HG03139 (cell line): ENCODE measurements at regions not wholly inside any gene's neighbourhood (a gene's known extent, or its start where the extent isn't known, plus 50 kb on each side); places are given as distances from the start of the nearest gene placed in this dataset.
"Not testable (repeated sequence)": the region's sequence is repeated elsewhere in the genome, so short reads cannot be mapped to it uniquely, and the experiment has no call there.

Experiments used
- ATAC-seq: cut with Tn5 transposase; IDR thresholded peaks from one replicate; pipeline ENCODE4 v1.9.1; 2021; ENCODE audit not compliant: unreplicated experiment

DNA sequence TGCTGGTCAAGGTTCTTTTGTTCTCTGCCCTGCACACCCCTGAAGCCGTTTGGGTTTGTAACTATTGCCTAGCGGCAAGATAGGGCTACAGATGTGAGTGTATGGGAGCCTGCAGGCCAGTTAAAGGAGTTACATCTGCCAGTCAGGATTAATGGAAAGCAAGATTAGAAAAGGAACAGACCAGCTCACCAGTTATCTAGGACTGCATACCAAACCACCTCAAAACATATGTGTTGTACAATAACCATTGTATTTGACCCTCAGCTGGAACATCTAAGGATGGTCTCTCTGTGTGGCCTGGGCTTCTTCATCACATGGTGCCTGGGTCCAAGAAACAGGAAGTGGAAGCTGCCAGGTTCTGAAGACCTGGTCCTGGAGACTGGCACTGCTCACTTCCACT, 52.5 kb upstream of the FBXO28 start:
- ATAC-seq, result no peak

- no peak for ATAC-seq
Measured at GRCh38 chr1:224059897-224060427, 53.9 kb upstream of the FBXO28 start.

DNA sequence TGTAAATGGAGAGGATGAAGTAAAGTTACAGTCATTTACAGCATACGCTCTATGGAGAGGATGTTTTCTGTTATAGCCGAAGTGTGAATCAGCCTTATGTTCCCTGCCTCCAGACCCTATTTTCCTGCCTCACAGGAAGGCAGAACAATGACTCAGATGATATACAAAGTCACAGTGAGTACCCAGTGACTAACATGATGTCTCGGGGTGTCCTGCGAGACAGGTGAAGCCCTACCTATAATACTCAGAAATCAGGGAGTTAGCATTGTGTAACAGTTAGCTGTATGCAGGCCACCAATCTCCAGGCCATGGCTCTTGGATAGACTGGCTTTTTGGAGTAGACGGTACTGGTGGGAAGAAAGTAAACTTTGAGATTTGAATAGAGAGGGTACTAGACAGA, 55.6 kb upstream of the FBXO28 start:
- ATAC-seq, result no peak

DNA sequence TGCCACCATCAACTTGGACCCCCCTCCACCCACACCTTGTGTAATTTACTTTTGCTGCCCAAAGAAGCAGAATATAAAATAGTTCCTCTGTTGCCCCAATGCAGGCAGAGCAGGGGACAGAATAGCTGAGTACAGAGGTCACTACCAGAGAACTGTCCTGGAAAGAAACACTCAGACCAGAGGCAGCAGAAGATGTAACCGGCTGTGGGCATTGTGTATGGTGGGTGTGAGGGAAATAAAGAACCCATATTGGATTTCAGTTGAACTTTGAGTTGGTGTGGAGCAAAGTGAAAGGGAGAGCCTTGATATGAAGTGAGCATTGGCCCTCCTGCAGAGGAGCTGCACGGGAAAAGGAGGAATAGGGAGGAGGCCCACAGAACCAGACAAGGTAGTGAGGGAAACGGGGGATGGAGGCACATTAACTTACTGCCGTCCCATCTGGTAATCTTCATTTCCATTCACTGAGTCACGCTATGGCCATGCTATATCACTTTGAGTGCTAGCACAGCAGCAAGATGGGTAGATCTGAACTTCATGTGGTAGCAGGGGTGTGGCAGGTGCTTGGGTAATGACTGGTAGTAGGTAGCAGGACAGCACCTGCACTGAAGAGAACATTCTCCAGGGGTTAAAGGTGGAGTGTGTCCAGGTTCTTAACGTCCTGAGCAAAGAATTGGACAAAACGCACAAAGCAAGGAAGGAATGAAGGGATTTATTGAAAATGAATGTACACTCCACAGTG, 56.3 kb upstream of the FBXO28 start:
- ATAC-seq, result no peak

GRCh38 chr1:224054611-224055010, 59.3 kb upstream of the FBXO28 start:
- no peak for ATAC-seq

DNA sequence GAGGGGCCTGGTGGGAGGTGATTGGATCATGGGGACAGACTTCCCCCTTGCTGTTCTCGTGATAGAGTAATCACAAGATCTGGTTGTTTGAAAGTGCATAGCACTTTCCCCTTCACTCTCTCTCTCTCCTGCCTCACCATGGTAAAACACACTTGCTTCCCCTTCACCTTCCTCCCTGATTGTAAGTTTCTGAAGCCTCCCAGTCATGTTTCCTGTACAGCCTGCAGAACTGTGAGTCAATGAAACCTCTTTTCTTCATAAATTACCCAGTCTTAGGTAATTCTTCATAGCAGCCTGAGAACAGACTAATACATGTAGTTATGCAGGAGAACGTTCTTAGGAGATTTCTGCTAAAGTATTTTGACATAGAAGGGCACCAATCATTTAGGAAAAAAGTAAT, 59.9 kb upstream of the FBXO28 start:
- no peak for ATAC-seq

- no peak for ATAC-seq
Measured at GRCh38 chr1:224053456-224053855, 60.5 kb upstream of the FBXO28 start.

- no peak for ATAC-seq
Measured at GRCh38 chr1:224052772-224053171, 61.1 kb upstream of the FBXO28 start.

- ATAC-seq, result not testable (repeated sequence)
Measured at GRCh38 chr1:224051782-224052181, 62.1 kb upstream of the FBXO28 start.

GRCh38 chr1:224051086-224051406, 62.9 kb upstream of the FBXO28 start:
- no peak for ATAC-seq

- no peak for ATAC-seq
Measured at GRCh38 chr1:224047538-224047937, 66.4 kb upstream of the FBXO28 start.

- no peak for ATAC-seq
Measured at GRCh38 chr1:224045556-224045955, 68.4 kb upstream of the FBXO28 start.

- ATAC-seq, result no peak
Measured at GRCh38 chr1:224044420-224044819, 69.5 kb upstream of the FBXO28 start.

GRCh38 chr1:224042557-224043118, 71.3 kb upstream of the FBXO28 start:
- ATAC-seq, result no peak

GRCh38 chr1:224041032-224041431, 72.9 kb upstream of the FBXO28 start:
- ATAC-seq, result no peak

DNA sequence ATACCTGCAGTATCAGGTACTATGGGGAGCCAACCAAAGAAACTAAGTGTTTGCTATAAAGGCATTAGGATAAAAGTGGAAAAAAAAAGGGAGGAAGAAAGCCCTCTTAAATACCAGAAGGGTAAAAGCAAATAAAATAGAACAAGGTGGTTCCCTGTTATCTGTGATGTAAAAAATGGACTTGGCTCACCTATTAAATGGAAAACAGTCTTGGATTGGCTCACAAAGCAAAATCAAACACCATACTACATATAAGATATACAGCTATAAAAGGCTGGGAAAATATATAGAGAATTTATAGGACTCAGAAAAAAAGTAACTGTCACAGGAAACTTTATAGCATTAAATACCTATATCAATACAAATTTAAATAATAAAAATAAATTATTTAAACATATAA, 73.5 kb upstream of the FBXO28 start:
- ATAC-seq, result not testable (repeated sequence)

DNA sequence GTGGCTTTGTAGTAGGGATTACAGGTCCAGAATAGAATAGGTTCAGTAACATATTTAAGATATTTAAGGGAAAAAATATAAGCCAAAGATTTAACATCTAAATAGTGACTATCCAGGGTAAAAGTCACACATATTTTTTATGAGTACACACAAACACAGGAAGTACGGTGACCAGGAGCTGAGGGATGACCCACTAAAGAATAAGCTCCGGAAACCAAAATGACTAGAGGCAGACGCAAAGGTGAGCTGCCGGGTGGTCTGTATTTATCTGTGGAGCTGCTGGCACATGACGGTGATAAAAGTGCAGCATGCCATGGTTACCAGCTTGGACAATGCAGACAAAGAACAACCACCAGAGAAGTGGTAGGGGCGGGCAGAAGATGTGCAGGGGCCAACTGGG, 73.9 kb upstream of the FBXO28 start:
- ATAC-seq, result not testable (repeated sequence)

- ATAC-seq, result not testable (repeated sequence)
Measured at GRCh38 chr1:224038832-224039231, 75.1 kb upstream of the FBXO28 start.

DNA sequence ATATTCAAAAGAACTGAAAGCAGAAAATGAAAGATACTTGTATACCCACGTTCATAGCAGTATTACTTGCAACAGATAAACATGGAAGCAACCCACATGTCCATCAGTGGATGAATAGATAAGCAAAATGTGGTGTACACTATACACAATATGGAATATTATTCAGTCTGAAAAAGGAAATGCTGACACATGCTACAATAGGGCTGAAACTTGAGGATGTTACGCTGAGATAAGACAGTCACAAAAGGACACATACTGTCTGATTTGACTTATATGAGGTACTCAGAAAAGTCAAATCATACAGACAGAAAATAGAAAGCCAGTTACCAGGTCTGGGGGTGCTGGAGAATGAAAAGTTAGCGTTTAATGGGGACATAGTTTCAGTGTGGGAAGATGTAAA, 76.5 kb upstream of the FBXO28 start:
- ATAC-seq, result not testable (repeated sequence)

GRCh38 chr1:224032608-224033276, 81.2 kb upstream of the FBXO28 start:
- ATAC-seq, result not testable (repeated sequence)

DNA sequence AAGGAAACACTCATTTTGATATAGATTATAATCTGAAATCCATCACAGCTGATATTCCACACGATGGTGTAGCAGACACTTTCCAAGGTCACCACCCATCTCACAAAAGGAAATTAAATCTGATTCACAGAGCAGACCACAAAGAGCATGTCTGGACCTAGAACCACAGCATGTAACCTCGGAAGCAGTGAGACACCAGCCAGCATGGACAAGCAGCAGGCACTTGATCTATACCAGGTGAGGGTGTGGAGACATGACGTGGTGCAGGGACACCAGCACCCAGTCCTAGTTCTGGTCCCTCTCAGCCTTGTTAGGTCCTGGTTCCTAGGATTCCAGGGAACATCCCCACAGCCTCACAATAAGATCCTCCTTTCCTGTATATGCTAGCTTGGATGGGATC, 81.9 kb upstream of the FBXO28 start:
- not testable (repeated sequence) for ATAC-seq

DNA sequence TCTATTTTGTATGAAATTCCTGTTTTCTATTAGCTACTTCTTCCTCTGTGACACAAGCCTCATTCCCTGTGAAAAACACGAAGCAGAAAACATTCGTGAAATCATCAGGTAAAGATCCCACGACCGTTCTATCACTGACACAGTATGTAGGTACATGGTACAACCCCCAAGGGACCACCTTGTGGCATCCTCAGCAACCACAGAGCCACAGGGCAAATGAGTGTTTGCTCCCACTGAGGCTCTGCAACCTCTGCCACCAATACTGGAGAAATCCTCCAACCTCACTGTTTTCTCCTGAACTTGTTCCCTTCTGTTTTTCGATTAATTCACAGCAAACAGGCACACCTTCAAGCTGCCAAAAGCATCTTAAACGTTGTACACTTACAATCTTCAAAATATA, 83.7 kb upstream of the FBXO28 start:
- ATAC-seq, result not testable (repeated sequence)
